GM23338 (cell line): ENCODE measurements at regions not wholly inside any gene's neighbourhood (a gene's known extent, or its start where the extent isn't known, plus 50 kb on each side); places are given as distances from the start of the nearest gene placed in this dataset.

Source experiments
- ATAC-seq: fragments of 200-7000 bp; cut with Tn5 transposase; 3 replicates; pipeline ENCODE4 v1.9.1; 2020
- DNase-seq: peaks from one replicate; pipeline ENCODE4 v3.0.0-alpha.2; 2015; ENCODE audit warnings: low spot score
- H2AFZ ChIP-seq: fragments of 200-600 bp; sonication (generic); 2 replicates; pipeline ENCODE4 v1.8.0; 2016; ENCODE audit warnings: antibody characterized with exemption, mild to moderate bottlenecking, moderate library complexity
- H3F3A ChIP-seq: fragments of 200-600 bp; sonication (generic); replicated peaks from 2 replicates; pipeline ENCODE4 v1.8.0; 2017; ENCODE audit warnings: antibody characterized with exemption, mixed run types, low read depth
- H3K27ac ChIP-seq: fragments of 200-600 bp; sonication (generic); 2 replicates; pipeline ENCODE4 v1.6.1; 2016; ENCODE audit warnings: low read depth
- H3K27me3 ChIP-seq: fragments of 200-600 bp; sonication (generic); 2 replicates; pipeline ENCODE4 v1.8.0; 2016; ENCODE audit warnings: mild to moderate bottlenecking, mixed run types, moderate library complexity; ENCODE audit not compliant: insufficient read depth
- H3K36me3 ChIP-seq: fragments of 200-600 bp; sonication (generic); 2 replicates; pipeline ENCODE4 v1.8.0; 2016; ENCODE audit warnings: mild to moderate bottlenecking; ENCODE audit not compliant: insufficient read depth
- H3K4me1 ChIP-seq: fragments of 200-600 bp; sonication (generic); 2 replicates; pipeline ENCODE4 v1.8.0; 2016; ENCODE audit warnings: mild to moderate bottlenecking, moderate library complexity; ENCODE audit not compliant: insufficient read depth
- H3K4me2 ChIP-seq: fragments of 200-600 bp; sonication (generic); 2 replicates; pipeline ENCODE4 v1.7.1; 2017; ENCODE audit warnings: mixed run types
- H3K4me3 ChIP-seq: fragments of 200-600 bp; sonication (generic); 2 replicates; pipeline ENCODE4 v1.6.1; 2016; ENCODE audit warnings: mixed run types
- H3K79me2 ChIP-seq: fragments of 200-600 bp; sonication (generic); replicated peaks from 2 replicates; pipeline ENCODE4 v1.8.0; 2017; ENCODE audit warnings: mild to moderate bottlenecking; ENCODE audit not compliant: insufficient read depth
- H3K9me2 ChIP-seq: fragments of 200-600 bp; sonication (generic); 2 replicates; pipeline ENCODE4 v1.8.0; 2017; ENCODE audit not compliant: insufficient read depth
- H4K20me1 ChIP-seq: fragments of 200-600 bp; sonication (generic); replicated peaks from 2 replicates; pipeline ENCODE4 v1.8.0; 2017; ENCODE audit warnings: mild to moderate bottlenecking; ENCODE audit not compliant: insufficient read depth
- H3K27ac Mint-ChIP-seq: 2 replicates; pipeline ENCODE4 v1.8.0; 2020; ENCODE audit warnings: inconsistent platforms, mild to moderate bottlenecking, moderate library complexity, mixed read lengths
- H3K27me3 Mint-ChIP-seq: 3 replicates; pipeline ENCODE4 v1.8.0; 2022; ENCODE audit warnings: low read depth, mild to moderate bottlenecking, moderate library complexity, mixed read lengths, inconsistent platforms; ENCODE audit not compliant: insufficient read depth, poor library complexity
- H3K36me3 Mint-ChIP-seq: 3 replicates; pipeline ENCODE4 v1.8.0; 2021; ENCODE audit warnings: low read depth, mild to moderate bottlenecking, inconsistent platforms, moderate library complexity, mixed read lengths
- H3K4me1 Mint-ChIP-seq: 3 replicates; pipeline ENCODE4 v1.8.0; 2020; ENCODE audit warnings: mild to moderate bottlenecking, inconsistent platforms, mixed read lengths
- H3K4me3 Mint-ChIP-seq: 3 replicates; pipeline ENCODE4 v1.8.0; 2021; ENCODE audit warnings: moderate library complexity, mild to moderate bottlenecking, inconsistent platforms, mixed read lengths
- H3K9me3 Mint-ChIP-seq: 3 replicates; pipeline ENCODE4 v1.8.0; 2020; ENCODE audit warnings: moderate library complexity, mild to moderate bottlenecking, inconsistent platforms, mixed read lengths
- CREB1 ChIP-seq: fragments of 250-450 bp; sonication (Bioruptor Pico); IDR thresholded peaks from 2 replicates; pipeline ENCODE4 v1.5.0; 2020; ENCODE audit warnings: low read depth, mild to moderate bottlenecking, moderate library complexity
- EZH2 ChIP-seq: fragments of 200-600 bp; sonication (generic); IDR thresholded peaks from one replicate; pipeline ENCODE4 v1.8.0; 2017; ENCODE audit warnings: antibody characterized with exemption, mild to moderate bottlenecking, low read depth; ENCODE audit not compliant: unreplicated experiment
- EZH2phosphoT487 ChIP-seq: fragments of 200-600 bp; sonication (generic); IDR thresholded peaks from one replicate; pipeline ENCODE4 v1.8.1; 2018; ENCODE audit warnings: antibody characterized with exemption; ENCODE audit not compliant: unreplicated experiment
- JUNB ChIP-seq: IDR thresholded peaks from one replicate; pipeline ENCODE4 v1.6.1; 2016; ENCODE audit warnings: antibody characterized with exemption; ENCODE audit not compliant: unreplicated experiment
- NANOG ChIP-seq: IDR thresholded peaks from 2 replicates; pipeline ENCODE4 v1.6.1; 2016; ENCODE audit warnings: antibody characterized with exemption, borderline replicate concordance
- POLR2AphosphoS5 ChIP-seq: IDR thresholded peaks from 2 replicates; pipeline ENCODE4 v1.6.1; 2016; ENCODE audit warnings: antibody characterized with exemption, low read depth
- STAT1 ChIP-seq: IDR thresholded peaks from one replicate; pipeline ENCODE4 v1.6.1; 2016; ENCODE audit warnings: antibody characterized with exemption; ENCODE audit not compliant: unreplicated experiment
- ZNF114 ChIP-seq: fragments of 250-450 bp; sonication (Bioruptor Pico); IDR thresholded peaks from 2 replicates; pipeline ENCODE4 v1.5.0; 2020; ENCODE audit warnings: mild to moderate bottlenecking, moderate library complexity
- TF ChIP-seq, protein P1 (sequence below): fragments of 250-450 bp; sonication (Bioruptor Pico); IDR thresholded peaks from 2 replicates; pipeline ENCODE4 v1.5.0; 2020; ENCODE audit warnings: mild to moderate bottlenecking, moderate library complexity
- TF ChIP-seq, protein P2 (sequence below), 2 experiments: fragments of 200-600 bp in 1 of 2; sonication (generic) in 1 of 2; conservative IDR thresholded peaks; 2 replicates each; pipeline versions ENCODE4 v1.5.1 to v1.6.1; 2016 to 2017; ENCODE audit warnings: antibody characterized with exemption in 2 of 2, low read depth in 2 of 2, mild to moderate bottlenecking in 2 of 2, moderate library complexity in 1 of 2
- TF ChIP-seq, protein P3 (sequence below): IDR thresholded peaks from one replicate; pipeline ENCODE4 v1.6.1; 2018; ENCODE audit warnings: antibody characterized with exemption; ENCODE audit not compliant: unreplicated experiment

DNA sequence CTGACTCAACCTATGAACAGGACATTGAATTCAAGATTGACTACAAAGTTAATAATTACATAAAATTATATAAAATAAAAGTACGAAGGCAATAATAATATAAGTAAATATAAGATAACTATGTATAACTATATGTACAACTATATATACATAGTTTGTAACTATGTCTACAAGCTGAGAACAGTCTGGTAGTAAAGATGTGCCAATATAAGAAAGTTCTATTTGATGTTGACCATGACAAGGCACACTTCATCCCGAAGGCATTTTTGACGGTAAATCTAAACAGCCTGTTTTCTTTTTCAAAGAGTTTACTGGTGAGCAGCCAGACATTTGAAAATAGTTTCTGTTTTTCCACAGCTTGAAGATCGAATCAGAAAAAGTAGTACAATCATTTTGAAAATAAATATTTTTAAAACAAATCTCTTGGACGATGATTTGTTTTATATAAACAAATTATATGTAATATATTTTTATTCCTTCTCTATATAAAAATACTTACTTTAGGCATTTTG, 112.9 kb downstream of the CEP44 start:
- H3K4me3 Mint-ChIP-seq = no peak overlapping the region
- H3K27ac ChIP-seq = no peak overlapping the region
- no peak overlapping the region for H2AFZ ChIP-seq
- TF ChIP-seq STAT1 = no peak
- 0 out of 2 replicates have a peak, but pooled peaks cover 2% of the 10 kb centered on the region for H3F3A ChIP-seq
- H3K27ac Mint-ChIP-seq = no peak overlapping the region
- H3K4me1 ChIP-seq = peaks cover 12% of the 10 kb centered on the region
- H3K9me3 Mint-ChIP-seq = no peaks in the 10 kb centered on the region
- no peaks in the 10 kb centered on the region for H3K79me2 ChIP-seq
- H3K9me2 ChIP-seq = peaks cover 11% of the 10 kb centered on the region; the same call in 1 of the 2 replicates
- no peaks in the 10 kb centered on the region for H4K20me1 ChIP-seq
- no peaks in the 10 kb centered on the region for H3K27me3 Mint-ChIP-seq
- H3K4me2 ChIP-seq = no peak overlapping the region
- H3K36me3 Mint-ChIP-seq = no peaks in the 10 kb centered on the region; the same call in 2 of the 3 replicates
- no peak overlapping the region for H3K4me3 ChIP-seq
- no peaks in the 10 kb centered on the region for H3K27me3 ChIP-seq
- H3K36me3 ChIP-seq = no peaks in the 10 kb centered on the region
- no peak for DNase-seq
- H3K4me1 Mint-ChIP-seq = peaks cover 13% of the 10 kb centered on the region
- ATAC-seq = no peak

DNA sequence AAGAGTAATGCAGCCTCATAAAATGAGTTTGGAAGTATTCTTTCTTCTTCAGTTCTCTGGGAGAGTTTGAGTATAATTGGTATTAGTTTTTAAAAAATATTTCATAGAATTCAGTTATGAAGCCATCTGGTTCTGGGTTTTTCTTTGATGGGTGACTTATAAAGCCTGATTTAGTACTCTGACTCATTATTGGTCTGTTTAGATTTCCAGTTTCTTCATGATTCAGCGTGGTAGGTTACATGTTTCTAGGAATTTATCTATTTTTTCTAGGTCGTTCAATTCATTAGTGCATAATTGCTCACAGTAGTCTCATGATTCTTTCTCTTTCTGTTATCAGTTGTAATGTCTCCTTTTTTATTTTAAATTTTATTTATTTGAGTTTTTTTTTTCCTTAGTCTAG, 111.2 kb downstream of the CEP44 start:
- H3K27ac ChIP-seq = no peak overlapping the region
- TF ChIP-seq, protein P1, sequence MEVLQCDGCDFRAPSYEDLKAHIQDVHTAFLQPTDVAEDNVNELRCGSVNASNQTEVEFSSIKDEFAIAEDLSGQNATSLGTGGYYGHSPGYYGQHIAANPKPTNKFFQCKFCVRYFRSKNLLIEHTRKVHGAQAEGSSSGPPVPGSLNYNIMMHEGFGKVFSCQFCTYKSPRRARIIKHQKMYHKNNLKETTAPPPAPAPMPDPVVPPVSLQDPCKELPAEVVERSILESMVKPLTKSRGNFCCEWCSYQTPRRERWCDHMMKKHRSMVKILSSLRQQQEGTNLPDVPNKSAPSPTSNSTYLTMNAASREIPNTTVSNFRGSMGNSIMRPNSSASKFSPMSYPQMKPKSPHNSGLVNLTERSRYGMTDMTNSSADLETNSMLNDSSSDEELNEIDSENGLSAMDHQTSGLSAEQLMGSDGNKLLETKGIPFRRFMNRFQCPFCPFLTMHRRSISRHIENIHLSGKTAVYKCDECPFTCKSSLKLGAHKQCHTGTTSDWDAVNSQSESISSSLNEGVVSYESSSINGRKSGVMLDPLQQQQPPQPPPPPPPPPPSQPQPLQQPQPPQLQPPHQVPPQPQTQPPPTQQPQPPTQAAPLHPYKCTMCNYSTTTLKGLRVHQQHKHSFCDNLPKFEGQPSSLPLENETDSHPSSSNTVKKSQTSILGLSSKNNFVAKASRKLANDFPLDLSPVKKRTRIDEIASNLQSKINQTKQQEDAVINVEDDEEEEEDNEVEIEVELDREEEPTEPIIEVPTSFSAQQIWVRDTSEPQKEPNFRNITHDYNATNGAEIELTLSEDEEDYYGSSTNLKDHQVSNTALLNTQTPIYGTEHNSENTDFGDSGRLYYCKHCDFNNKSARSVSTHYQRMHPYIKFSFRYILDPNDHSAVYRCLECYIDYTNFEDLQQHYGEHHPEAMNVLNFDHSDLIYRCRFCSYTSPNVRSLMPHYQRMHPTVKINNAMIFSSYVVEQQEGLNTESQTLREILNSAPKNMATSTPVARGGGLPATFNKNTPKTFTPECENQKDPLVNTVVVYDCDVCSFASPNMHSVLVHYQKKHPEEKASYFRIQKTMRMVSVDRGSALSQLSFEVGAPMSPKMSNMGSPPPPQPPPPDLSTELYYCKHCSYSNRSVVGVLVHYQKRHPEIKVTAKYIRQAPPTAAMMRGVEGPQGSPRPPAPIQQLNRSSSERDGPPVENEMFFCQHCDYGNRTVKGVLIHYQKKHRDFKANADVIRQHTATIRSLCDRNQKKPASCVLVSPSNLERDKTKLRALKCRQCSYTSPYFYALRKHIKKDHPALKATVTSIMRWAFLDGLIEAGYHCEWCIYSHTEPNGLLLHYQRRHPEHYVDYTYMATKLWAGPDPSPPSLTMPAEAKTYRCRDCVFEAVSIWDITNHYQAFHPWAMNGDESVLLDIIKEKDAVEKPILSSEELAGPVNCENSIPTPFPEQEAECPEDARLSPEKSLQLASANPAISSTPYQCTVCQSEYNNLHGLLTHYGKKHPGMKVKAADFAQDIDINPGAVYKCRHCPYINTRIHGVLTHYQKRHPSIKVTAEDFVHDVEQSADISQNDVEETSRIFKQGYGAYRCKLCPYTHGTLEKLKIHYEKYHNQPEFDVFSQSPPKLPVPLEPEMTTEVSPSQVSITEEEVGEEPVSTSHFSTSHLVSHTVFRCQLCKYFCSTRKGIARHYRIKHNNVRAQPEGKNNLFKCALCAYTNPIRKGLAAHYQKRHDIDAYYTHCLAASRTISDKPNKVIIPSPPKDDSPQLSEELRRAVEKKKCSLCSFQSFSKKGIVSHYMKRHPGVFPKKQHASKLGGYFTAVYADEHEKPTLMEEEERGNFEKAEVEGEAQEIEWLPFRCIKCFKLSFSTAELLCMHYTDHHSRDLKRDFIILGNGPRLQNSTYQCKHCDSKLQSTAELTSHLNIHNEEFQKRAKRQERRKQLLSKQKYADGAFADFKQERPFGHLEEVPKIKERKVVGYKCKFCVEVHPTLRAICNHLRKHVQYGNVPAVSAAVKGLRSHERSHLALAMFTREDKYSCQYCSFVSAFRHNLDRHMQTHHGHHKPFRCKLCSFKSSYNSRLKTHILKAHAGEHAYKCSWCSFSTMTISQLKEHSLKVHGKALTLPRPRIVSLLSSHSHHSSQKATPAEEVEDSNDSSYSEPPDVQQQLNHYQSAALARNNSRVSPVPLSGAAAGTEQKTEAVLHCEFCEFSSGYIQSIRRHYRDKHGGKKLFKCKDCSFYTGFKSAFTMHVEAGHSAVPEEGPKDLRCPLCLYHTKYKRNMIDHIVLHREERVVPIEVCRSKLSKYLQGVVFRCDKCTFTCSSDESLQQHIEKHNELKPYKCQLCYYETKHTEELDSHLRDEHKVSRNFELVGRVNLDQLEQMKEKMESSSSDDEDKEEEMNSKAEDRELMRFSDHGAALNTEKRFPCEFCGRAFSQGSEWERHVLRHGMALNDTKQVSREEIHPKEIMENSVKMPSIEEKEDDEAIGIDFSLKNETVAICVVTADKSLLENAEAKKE (CRISPR knock-in tag) = no peak
- TF ChIP-seq NANOG (no peak), JUNB (no peak), EZH2 (no peak), STAT1 (no peak), ZNF114 (CRISPR knock-in tag) (no peak), EZH2phosphoT487 (no peak), CREB1 (CRISPR knock-in tag) (no peak), POLR2AphosphoS5 (no peak)
- TF ChIP-seq, protein P2, sequence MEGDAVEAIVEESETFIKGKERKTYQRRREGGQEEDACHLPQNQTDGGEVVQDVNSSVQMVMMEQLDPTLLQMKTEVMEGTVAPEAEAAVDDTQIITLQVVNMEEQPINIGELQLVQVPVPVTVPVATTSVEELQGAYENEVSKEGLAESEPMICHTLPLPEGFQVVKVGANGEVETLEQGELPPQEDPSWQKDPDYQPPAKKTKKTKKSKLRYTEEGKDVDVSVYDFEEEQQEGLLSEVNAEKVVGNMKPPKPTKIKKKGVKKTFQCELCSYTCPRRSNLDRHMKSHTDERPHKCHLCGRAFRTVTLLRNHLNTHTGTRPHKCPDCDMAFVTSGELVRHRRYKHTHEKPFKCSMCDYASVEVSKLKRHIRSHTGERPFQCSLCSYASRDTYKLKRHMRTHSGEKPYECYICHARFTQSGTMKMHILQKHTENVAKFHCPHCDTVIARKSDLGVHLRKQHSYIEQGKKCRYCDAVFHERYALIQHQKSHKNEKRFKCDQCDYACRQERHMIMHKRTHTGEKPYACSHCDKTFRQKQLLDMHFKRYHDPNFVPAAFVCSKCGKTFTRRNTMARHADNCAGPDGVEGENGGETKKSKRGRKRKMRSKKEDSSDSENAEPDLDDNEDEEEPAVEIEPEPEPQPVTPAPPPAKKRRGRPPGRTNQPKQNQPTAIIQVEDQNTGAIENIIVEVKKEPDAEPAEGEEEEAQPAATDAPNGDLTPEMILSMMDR (conservative IDR thresholded peaks at IDR 0.05; ENCODE audit: low read depth in 2 of 2) = no peak
- TF ChIP-seq, protein P3, sequence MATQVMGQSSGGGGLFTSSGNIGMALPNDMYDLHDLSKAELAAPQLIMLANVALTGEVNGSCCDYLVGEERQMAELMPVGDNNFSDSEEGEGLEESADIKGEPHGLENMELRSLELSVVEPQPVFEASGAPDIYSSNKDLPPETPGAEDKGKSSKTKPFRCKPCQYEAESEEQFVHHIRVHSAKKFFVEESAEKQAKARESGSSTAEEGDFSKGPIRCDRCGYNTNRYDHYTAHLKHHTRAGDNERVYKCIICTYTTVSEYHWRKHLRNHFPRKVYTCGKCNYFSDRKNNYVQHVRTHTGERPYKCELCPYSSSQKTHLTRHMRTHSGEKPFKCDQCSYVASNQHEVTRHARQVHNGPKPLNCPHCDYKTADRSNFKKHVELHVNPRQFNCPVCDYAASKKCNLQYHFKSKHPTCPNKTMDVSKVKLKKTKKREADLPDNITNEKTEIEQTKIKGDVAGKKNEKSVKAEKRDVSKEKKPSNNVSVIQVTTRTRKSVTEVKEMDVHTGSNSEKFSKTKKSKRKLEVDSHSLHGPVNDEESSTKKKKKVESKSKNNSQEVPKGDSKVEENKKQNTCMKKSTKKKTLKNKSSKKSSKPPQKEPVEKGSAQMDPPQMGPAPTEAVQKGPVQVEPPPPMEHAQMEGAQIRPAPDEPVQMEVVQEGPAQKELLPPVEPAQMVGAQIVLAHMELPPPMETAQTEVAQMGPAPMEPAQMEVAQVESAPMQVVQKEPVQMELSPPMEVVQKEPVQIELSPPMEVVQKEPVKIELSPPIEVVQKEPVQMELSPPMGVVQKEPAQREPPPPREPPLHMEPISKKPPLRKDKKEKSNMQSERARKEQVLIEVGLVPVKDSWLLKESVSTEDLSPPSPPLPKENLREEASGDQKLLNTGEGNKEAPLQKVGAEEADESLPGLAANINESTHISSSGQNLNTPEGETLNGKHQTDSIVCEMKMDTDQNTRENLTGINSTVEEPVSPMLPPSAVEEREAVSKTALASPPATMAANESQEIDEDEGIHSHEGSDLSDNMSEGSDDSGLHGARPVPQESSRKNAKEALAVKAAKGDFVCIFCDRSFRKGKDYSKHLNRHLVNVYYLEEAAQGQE = no peak

More for the DNA sequence above, 111.2 kb downstream of the CEP44 start:
- no peak overlapping the region for H3K4me3 Mint-ChIP-seq
- Histone ChIP-seq H3F3A (no peaks in the 10 kb centered on the region), H3K4me2 (no peak overlapping the region), H3K4me3 (no peak overlapping the region), H3K36me3 (no peaks in the 10 kb centered on the region), H4K20me1 (no peaks in the 10 kb centered on the region), H3K9me2 (0 out of 2 replicates have a peak, but pooled peaks cover 4% of the 10 kb centered on the region), H3K4me1 (peaks cover 1% of the 10 kb centered on the region; the same call in 1 of the 2 replicates), H3K27me3 (no peaks in the 10 kb centered on the region), H3K79me2 (no peaks in the 10 kb centered on the region), H2AFZ (no peak overlapping the region)
- H3K27ac Mint-ChIP-seq = no peak overlapping the region
- no peaks in the 10 kb centered on the region for H3K9me3 Mint-ChIP-seq
- no peaks in the 10 kb centered on the region; the same call in 2 of the 3 replicates for H3K36me3 Mint-ChIP-seq
- no peaks in the 10 kb centered on the region for H3K27me3 Mint-ChIP-seq
- DNase-seq = no peak
- no peak for ATAC-seq
- peaks cover 3% of the 10 kb centered on the region; the same call in 2 of the 3 replicates for H3K4me1 Mint-ChIP-seq
